Liver (tissue), 8 donors: ENCODE measurements at regions not wholly inside any gene's neighbourhood (a gene's known extent, or its start where the extent isn't known, plus 50 kb on each side); places are given as distances from the start of the nearest gene placed in this dataset.

ENCODE experiments used
- DNase-seq: peaks from one replicate; pipeline ENCODE4 v3.0.0-alpha.2; 2017; ENCODE audit warnings: low spot score
- H3K27ac ChIP-seq, 2 donors: one replicate each; pipeline ENCODE4 v1.7.0; 2013; ENCODE audit warnings: inconsistent platforms in 2 of 2, low read length in 2 of 2, control low read depth in 1 of 2, low read depth in 1 of 2, mild to moderate bottlenecking in 1 of 2
- H3K27me3 ChIP-seq, 4 donors: one replicate each; pipeline versions ENCODE4 v1.6.1 to v1.7.0; 2013; ENCODE audit warnings: low read length in 3 of 4, inconsistent platforms in 1 of 4, mild to moderate bottlenecking in 1 of 4, moderate library complexity in 1 of 4; ENCODE audit not compliant: control insufficient read depth in 4 of 4, insufficient read depth in 4 of 4
- H3K36me3 ChIP-seq, 4 donors: one replicate each; pipeline versions ENCODE4 v1.6.1 to v1.7.0; 2013; ENCODE audit warnings: low read length in 3 of 4, mild to moderate bottlenecking in 3 of 4, low read depth in 1 of 4, moderate library complexity in 1 of 4; ENCODE audit not compliant: control insufficient read depth in 4 of 4, insufficient read depth in 3 of 4
- H3K4me1 ChIP-seq, 4 donors: one replicate each; pipeline versions ENCODE4 v1.6.1 to v1.7.0; 2013; ENCODE audit warnings: low read length in 3 of 4, mild to moderate bottlenecking in 3 of 4, moderate library complexity in 1 of 4; ENCODE audit not compliant: control insufficient read depth in 4 of 4, insufficient read depth in 4 of 4
- H3K4me3 ChIP-seq, 3 donors: one replicate each; pipeline versions ENCODE4 v1.6.1 to v1.7.0; 2013; ENCODE audit warnings: low read length in 3 of 3, control low read depth in 1 of 3, low read depth in 1 of 3, mild to moderate bottlenecking in 1 of 3
- H3K9ac ChIP-seq, 2 donors: one replicate each; pipeline ENCODE4 v1.7.0; 2013; ENCODE audit warnings: low read length in 2 of 2, mild to moderate bottlenecking in 2 of 2, moderate library complexity in 2 of 2, control low read depth in 1 of 2, low read depth in 1 of 2
- H3K9me3 ChIP-seq, 4 donors: one replicate each; pipeline versions ENCODE4 v1.6.1 to v1.7.0; 2013; ENCODE audit warnings: low read length in 3 of 4; ENCODE audit not compliant: control insufficient read depth in 4 of 4
- EGR1 ChIP-seq, 2 donors: IDR thresholded peaks; 2 replicates each; pipeline ENCODE4 v1.6.1; 2016 to 2018; ENCODE audit warnings: antibody characterized with exemption in 2 of 2, low read depth in 2 of 2
- FOXA1 ChIP-seq: IDR thresholded peaks from 2 replicates; pipeline ENCODE4 v1.6.1; 2016; ENCODE audit warnings: antibody characterized with exemption
- FOXA2 ChIP-seq: IDR thresholded peaks from 2 replicates; pipeline ENCODE4 v1.6.1; 2016; ENCODE audit warnings: antibody characterized with exemption
- GABPA ChIP-seq, 2 donors: IDR thresholded peaks in 1 of 2; conservative IDR thresholded peaks in 1 of 2; 2 replicates each; pipeline ENCODE4 v1.6.1; 2016; ENCODE audit warnings: antibody characterized with exemption in 2 of 2, mild to moderate bottlenecking in 1 of 2, moderate library complexity in 1 of 2
- HNF4A ChIP-seq, 2 donors: conservative IDR thresholded peaks; 2 replicates each; pipeline ENCODE4 v1.6.1; 2016; ENCODE audit warnings: antibody characterized with exemption in 2 of 2, mild to moderate bottlenecking in 2 of 2
- HNF4G ChIP-seq: IDR thresholded peaks from 2 replicates; pipeline ENCODE4 v1.6.1; 2016; ENCODE audit warnings: antibody characterized with exemption
- JUND ChIP-seq, 2 donors: IDR thresholded peaks; 2 replicates each; pipeline ENCODE4 v1.6.1; 2016; ENCODE audit warnings: antibody characterized with exemption in 2 of 2
- NR2F2 ChIP-seq: IDR thresholded peaks from 2 replicates; pipeline ENCODE4 v1.6.1; 2016; ENCODE audit warnings: antibody characterized with exemption
- RAD21 ChIP-seq, 2 donors: IDR thresholded peaks; 2 replicates each; pipeline ENCODE4 v1.6.1; 2016; ENCODE audit warnings: antibody characterized with exemption in 2 of 2, mild to moderate bottlenecking in 2 of 2
- RXRA ChIP-seq, 2 donors: IDR thresholded peaks; 2 replicates each; pipeline ENCODE4 v1.6.1; 2017 to 2018; ENCODE audit warnings: antibody characterized with exemption in 2 of 2, mild to moderate bottlenecking in 1 of 2
- SP1 ChIP-seq: IDR thresholded peaks from 2 replicates; pipeline ENCODE4 v1.6.1; 2018; ENCODE audit warnings: antibody characterized with exemption, mild to moderate bottlenecking
- TAF1 ChIP-seq: conservative IDR thresholded peaks from 2 replicates; pipeline ENCODE4 v1.6.1; 2016; ENCODE audit warnings: antibody characterized with exemption, mild to moderate bottlenecking
- YY1 ChIP-seq: IDR thresholded peaks from 2 replicates; pipeline ENCODE4 v1.6.1; 2016; ENCODE audit warnings: antibody characterized with exemption, mild to moderate bottlenecking
- WGBS: extraction: QIAGEN DNeasy Blood & Tissue Kit; methylation state at CpG from one replicate; pipeline ENCODE4 v1.1.7; 2013; 5-methylcytosine and 5-hydroxymethylcytosine counted together
- TF ChIP-seq, protein P1 (sequence below): IDR thresholded peaks from 2 replicates; pipeline ENCODE4 v1.6.1; 2016; ENCODE audit warnings: antibody characterized with exemption, mild to moderate bottlenecking
- TF ChIP-seq, protein P2 (sequence below): fragments of 150-350 bp; IDR thresholded peaks from 2 replicates; pipeline ENCODE4 v1.5.1; 2017; ENCODE audit warnings: improper control_type of control experiment, low read depth, low read length; ENCODE audit not compliant: missing input control
- TF ChIP-seq, protein P3 (sequence below): IDR thresholded peaks from 2 replicates; pipeline ENCODE4 v1.6.1; 2016; ENCODE audit warnings: antibody characterized with exemption
- TF ChIP-seq, protein P4 (sequence below): IDR thresholded peaks from 2 replicates; pipeline ENCODE4 v1.6.1; 2016; ENCODE audit warnings: antibody characterized with exemption
- donor health status: healthy.
- donor health status: healthy.
- donor health status: healthy.
- donor health status: healthy.
- donor health status: healthy.

DNA sequence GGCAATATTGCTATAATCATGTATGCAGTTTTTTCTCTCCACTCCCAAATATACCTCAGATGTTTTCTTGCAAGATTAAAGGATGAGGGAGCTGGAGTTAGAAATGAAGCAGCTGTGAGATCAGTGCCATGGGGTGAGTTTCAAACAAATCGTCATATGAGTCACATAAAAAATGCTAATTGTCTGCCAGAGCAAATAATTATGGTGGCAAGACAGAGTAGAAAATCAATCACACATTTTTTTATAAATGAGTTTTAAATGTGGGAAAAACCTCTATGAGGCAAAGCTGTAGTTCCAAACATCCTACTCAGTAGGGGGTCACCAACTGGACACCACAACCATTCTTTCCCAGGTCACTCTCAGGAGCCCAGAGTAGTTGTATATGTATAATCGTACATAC, 55.3 kb downstream of the CH25H start:
- no peaks in the 10 kb centered on the region for H3K4me1 ChIP-seq
- no peak overlapping the region for H3K9ac ChIP-seq
- H3K36me3 ChIP-seq: no peaks in the 10 kb centered on the region
- TF ChIP-seq, protein P1, sequence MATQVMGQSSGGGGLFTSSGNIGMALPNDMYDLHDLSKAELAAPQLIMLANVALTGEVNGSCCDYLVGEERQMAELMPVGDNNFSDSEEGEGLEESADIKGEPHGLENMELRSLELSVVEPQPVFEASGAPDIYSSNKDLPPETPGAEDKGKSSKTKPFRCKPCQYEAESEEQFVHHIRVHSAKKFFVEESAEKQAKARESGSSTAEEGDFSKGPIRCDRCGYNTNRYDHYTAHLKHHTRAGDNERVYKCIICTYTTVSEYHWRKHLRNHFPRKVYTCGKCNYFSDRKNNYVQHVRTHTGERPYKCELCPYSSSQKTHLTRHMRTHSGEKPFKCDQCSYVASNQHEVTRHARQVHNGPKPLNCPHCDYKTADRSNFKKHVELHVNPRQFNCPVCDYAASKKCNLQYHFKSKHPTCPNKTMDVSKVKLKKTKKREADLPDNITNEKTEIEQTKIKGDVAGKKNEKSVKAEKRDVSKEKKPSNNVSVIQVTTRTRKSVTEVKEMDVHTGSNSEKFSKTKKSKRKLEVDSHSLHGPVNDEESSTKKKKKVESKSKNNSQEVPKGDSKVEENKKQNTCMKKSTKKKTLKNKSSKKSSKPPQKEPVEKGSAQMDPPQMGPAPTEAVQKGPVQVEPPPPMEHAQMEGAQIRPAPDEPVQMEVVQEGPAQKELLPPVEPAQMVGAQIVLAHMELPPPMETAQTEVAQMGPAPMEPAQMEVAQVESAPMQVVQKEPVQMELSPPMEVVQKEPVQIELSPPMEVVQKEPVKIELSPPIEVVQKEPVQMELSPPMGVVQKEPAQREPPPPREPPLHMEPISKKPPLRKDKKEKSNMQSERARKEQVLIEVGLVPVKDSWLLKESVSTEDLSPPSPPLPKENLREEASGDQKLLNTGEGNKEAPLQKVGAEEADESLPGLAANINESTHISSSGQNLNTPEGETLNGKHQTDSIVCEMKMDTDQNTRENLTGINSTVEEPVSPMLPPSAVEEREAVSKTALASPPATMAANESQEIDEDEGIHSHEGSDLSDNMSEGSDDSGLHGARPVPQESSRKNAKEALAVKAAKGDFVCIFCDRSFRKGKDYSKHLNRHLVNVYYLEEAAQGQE: no peak
- no peak for DNase-seq
- H3K4me3 ChIP-seq: no peak overlapping the region
- H3K27me3 ChIP-seq: no peaks in the 10 kb centered on the region
- H3K9me3 ChIP-seq: no peaks in the 10 kb centered on the region
- WGBS: 65% methylated on average over 2 of the region's 2 CpGs
- H3K27ac ChIP-seq: no peak overlapping the region

DNA sequence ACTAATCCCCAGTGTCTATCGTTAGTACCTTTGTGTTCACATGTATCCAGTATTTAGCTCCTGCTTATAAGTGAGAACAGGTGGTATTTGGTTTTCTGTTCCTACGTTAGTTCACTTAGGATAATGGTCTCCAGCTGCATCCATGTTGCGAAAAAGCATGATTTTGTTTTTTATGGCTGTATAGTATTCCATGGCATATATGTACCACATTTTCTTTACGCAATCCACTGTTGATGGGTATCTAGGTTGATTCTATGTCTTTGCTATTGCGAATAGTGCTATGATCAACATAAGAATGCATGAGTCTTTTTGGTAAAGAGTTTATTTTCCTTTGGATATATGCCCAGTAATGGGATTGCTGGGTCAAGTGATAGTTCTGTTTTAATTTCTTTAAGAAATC, 59.1 kb downstream of the CH25H start:
- Histone ChIP-seq H3K36me3 (no peaks in the 10 kb centered on the region), H3K9me3 (no peaks in the 10 kb centered on the region), H3K27ac (no peak overlapping the region), H3K4me1 (no peaks in the 10 kb centered on the region), H3K27me3 (no peaks in the 10 kb centered on the region), H3K9ac (no peak overlapping the region), H3K4me3 (no peak overlapping the region)
- DNase-seq: no peak
- TF ChIP-seq JUND (IDR thresholded peaks at IDR 0.05) (no peak), YY1 (no peak)
- WGBS: 82% methylated on average over 5 of the region's 5 CpGs

DNA sequence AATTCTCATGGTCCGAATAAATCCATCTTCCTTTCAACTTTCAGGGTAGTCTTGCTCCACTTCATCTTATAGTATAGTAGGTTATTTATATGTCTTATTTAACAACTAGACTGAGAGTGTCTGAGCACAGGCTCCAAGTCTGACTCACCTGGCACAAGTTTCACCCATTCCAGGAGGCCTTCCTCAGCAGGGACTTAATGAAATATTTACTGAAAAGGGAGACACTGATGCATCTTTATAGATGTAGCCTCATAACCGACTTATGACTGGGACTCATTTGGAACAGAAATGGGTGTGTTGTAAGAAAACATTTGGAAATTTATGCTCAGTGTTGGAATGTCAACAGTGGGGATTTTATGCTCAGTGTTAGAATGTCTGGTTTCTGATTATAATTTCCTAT, 59.9 kb downstream of the CH25H start:
- Histone ChIP-seq H3K4me3 (no peak overlapping the region), H3K9me3 (no peaks in the 10 kb centered on the region), H3K36me3 (no peaks in the 10 kb centered on the region), H3K27ac (no peak overlapping the region), H3K9ac (no peak overlapping the region), H3K27me3 (no peaks in the 10 kb centered on the region), H3K4me1 (no peaks in the 10 kb centered on the region)
- no peak for DNase-seq
- 82% methylated on average over 2 of the region's 2 CpGs for WGBS
- TF ChIP-seq, protein P2, sequence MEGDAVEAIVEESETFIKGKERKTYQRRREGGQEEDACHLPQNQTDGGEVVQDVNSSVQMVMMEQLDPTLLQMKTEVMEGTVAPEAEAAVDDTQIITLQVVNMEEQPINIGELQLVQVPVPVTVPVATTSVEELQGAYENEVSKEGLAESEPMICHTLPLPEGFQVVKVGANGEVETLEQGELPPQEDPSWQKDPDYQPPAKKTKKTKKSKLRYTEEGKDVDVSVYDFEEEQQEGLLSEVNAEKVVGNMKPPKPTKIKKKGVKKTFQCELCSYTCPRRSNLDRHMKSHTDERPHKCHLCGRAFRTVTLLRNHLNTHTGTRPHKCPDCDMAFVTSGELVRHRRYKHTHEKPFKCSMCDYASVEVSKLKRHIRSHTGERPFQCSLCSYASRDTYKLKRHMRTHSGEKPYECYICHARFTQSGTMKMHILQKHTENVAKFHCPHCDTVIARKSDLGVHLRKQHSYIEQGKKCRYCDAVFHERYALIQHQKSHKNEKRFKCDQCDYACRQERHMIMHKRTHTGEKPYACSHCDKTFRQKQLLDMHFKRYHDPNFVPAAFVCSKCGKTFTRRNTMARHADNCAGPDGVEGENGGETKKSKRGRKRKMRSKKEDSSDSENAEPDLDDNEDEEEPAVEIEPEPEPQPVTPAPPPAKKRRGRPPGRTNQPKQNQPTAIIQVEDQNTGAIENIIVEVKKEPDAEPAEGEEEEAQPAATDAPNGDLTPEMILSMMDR: no peak
- no peak for TF ChIP-seq YY1
- no peak for TF ChIP-seq GABPA (IDR thresholded peaks at IDR 0.05 in 1 of 2, conservative IDR thresholded peaks at IDR 0.05 in 1 of 2)
- no peak for TF ChIP-seq RXRA (IDR thresholded peaks at IDR 0.05)
- TF ChIP-seq TAF1: no peak
- TF ChIP-seq, protein P3, sequence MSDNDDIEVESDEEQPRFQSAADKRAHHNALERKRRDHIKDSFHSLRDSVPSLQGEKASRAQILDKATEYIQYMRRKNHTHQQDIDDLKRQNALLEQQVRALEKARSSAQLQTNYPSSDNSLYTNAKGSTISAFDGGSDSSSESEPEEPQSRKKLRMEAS: no peak
- TF ChIP-seq, protein P1: no peak
- no peak for TF ChIP-seq SP1
- TF ChIP-seq FOXA2: no peak
- TF ChIP-seq RAD21 (IDR thresholded peaks at IDR 0.05): no peak
- TF ChIP-seq HNF4G: no peak
- TF ChIP-seq EGR1 (IDR thresholded peaks at IDR 0.05; ENCODE audit: low read depth in 2 of 2): no peak
- TF ChIP-seq FOXA1: no peak
- TF ChIP-seq HNF4A (conservative IDR thresholded peaks at IDR 0.05): no peak
- TF ChIP-seq NR2F2: no peak
- no peak for TF ChIP-seq JUND (IDR thresholded peaks at IDR 0.05)
- TF ChIP-seq, protein P4, sequence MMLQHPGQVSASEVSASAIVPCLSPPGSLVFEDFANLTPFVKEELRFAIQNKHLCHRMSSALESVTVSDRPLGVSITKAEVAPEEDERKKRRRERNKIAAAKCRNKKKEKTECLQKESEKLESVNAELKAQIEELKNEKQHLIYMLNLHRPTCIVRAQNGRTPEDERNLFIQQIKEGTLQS: no peak
